Loucy (cell line): ENCODE measurements at regions not wholly inside any gene's neighbourhood (a gene's known extent, or its start where the extent isn't known, plus 50 kb on each side); places are given as distances from the start of the nearest gene placed in this dataset.

ENCODE experiments used
- H2AFZ ChIP-seq: fragments of 200-600 bp; sonication (generic); 2 replicates; pipeline ENCODE4 v1.6.0; 2016; ENCODE audit warnings: antibody characterized with exemption, mild to moderate bottlenecking, low read length, moderate library complexity
- H3F3A ChIP-seq: fragments of 200-600 bp; 2 replicates; pipeline ENCODE4 v1.6.0; 2016; ENCODE audit warnings: antibody characterized with exemption, low read depth, mild to moderate bottlenecking
- H3K27me3 ChIP-seq: fragments of 200-600 bp; sonication (generic); 2 replicates; pipeline ENCODE4 v1.6.1; 2014; ENCODE audit warnings: low read length, mild to moderate bottlenecking; ENCODE audit not compliant: insufficient read depth, poor library complexity, severe bottlenecking
- H3K36me3 ChIP-seq: fragments of 200-600 bp; sonication (generic); 2 replicates; pipeline ENCODE4 v1.6.1; 2016; ENCODE audit warnings: low read length; ENCODE audit not compliant: insufficient read depth
- H3K4me1 ChIP-seq: fragments of 200-600 bp; sonication (generic); 2 replicates; pipeline ENCODE4 v1.5.1; 2014; ENCODE audit warnings: low read length, mild to moderate bottlenecking; ENCODE audit not compliant: insufficient read depth, poor library complexity, severe bottlenecking
- H3K4me2 ChIP-seq: fragments of 200-600 bp; sonication (generic); 2 replicates; pipeline ENCODE4 v1.6.0; 2014; ENCODE audit warnings: antibody characterized with exemption, low read length, low read depth, mild to moderate bottlenecking; ENCODE audit not compliant: poor library complexity, severe bottlenecking
- H3K4me3 ChIP-seq: fragments of 200-600 bp; sonication (generic); 2 replicates; pipeline ENCODE4 v1.5.1; 2014; ENCODE audit warnings: low read length, mild to moderate bottlenecking, mixed read lengths; ENCODE audit not compliant: poor library complexity, severe bottlenecking
- H3K79me2 ChIP-seq: fragments of 200-600 bp; sonication (generic); 2 replicates; pipeline ENCODE4 v1.6.1; 2014; ENCODE audit warnings: low read length; ENCODE audit not compliant: insufficient read depth
- H3K9ac ChIP-seq: fragments of 200-600 bp; sonication (generic); 2 replicates; pipeline ENCODE4 v1.6.0; 2014; ENCODE audit warnings: mild to moderate bottlenecking, low read depth, low read length, moderate library complexity; ENCODE audit not compliant: poor library complexity, severe bottlenecking
- H3K9me2 ChIP-seq: fragments of 200-600 bp; sonication (generic); replicated peaks from 2 replicates; pipeline ENCODE4 v1.6.1; 2016; ENCODE audit warnings: low read depth, low read length, mixed read lengths
- H3K9me3 ChIP-seq: fragments of 200-600 bp; sonication (generic); 2 replicates; pipeline ENCODE4 v1.6.1; 2014; ENCODE audit warnings: mild to moderate bottlenecking, antibody characterized with exemption, low read length, low read depth; ENCODE audit not compliant: insufficient read depth
- H4K20me1 ChIP-seq: fragments of 200-600 bp; sonication (generic); 2 replicates; pipeline ENCODE4 v1.6.0; 2014; ENCODE audit warnings: antibody characterized with exemption, low read length, mild to moderate bottlenecking; ENCODE audit not compliant: insufficient read depth, poor library complexity, severe bottlenecking
- EZH2phosphoT487 ChIP-seq: fragments of 200-600 bp; IDR thresholded peaks from 2 replicates; pipeline ENCODE4 v1.6.1; 2018; ENCODE audit warnings: antibody characterized with exemption, mild to moderate bottlenecking, moderate library complexity, borderline replicate concordance
- TF ChIP-seq, protein P1 (sequence below): fragments of 200-600 bp; sonication (generic); conservative IDR thresholded peaks from 2 replicates; pipeline ENCODE4 v1.5.1; 2014; ENCODE audit warnings: mild to moderate bottlenecking, antibody characterized with exemption, low read length

DNA sequence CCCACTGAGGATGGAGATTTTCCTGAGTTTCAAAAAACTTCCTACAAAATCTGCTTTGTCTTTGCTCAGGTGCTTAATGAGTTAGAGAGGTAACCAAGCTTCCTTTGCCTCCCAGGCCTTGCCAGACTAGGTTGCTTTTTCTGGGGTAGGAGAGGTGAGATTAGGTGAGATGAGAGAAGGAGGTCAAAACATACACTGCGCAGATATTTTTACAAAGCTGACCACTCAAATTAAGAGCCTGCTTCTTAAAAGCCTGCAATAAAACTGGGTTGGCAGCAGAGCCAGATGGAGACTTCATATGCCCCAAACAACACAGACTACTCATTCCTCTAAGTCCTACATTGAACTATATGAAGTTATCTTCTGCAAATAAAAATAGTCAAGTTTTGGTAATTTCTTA lies 352.5 kb downstream of the NUF2 start:
- Histone ChIP-seq H3K79me2 (no peaks in the 10 kb centered on the region), H3F3A (no peaks in the 10 kb centered on the region), H3K27me3 (no peaks in the 10 kb centered on the region), H3K9me2 (no peaks in the 10 kb centered on the region), H3K4me3 (no peak overlapping the region), H3K4me1 (no peaks in the 10 kb centered on the region), H3K4me2 (no peak overlapping the region), H3K9ac (no peak overlapping the region), H4K20me1 (no peaks in the 10 kb centered on the region), H3K36me3 (no peaks in the 10 kb centered on the region), H3K9me3 (no peaks in the 10 kb centered on the region), H2AFZ (no peak overlapping the region)
- TF ChIP-seq EZH2phosphoT487 = no peak
- TF ChIP-seq, protein P1, sequence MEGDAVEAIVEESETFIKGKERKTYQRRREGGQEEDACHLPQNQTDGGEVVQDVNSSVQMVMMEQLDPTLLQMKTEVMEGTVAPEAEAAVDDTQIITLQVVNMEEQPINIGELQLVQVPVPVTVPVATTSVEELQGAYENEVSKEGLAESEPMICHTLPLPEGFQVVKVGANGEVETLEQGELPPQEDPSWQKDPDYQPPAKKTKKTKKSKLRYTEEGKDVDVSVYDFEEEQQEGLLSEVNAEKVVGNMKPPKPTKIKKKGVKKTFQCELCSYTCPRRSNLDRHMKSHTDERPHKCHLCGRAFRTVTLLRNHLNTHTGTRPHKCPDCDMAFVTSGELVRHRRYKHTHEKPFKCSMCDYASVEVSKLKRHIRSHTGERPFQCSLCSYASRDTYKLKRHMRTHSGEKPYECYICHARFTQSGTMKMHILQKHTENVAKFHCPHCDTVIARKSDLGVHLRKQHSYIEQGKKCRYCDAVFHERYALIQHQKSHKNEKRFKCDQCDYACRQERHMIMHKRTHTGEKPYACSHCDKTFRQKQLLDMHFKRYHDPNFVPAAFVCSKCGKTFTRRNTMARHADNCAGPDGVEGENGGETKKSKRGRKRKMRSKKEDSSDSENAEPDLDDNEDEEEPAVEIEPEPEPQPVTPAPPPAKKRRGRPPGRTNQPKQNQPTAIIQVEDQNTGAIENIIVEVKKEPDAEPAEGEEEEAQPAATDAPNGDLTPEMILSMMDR = no peak

DNA sequence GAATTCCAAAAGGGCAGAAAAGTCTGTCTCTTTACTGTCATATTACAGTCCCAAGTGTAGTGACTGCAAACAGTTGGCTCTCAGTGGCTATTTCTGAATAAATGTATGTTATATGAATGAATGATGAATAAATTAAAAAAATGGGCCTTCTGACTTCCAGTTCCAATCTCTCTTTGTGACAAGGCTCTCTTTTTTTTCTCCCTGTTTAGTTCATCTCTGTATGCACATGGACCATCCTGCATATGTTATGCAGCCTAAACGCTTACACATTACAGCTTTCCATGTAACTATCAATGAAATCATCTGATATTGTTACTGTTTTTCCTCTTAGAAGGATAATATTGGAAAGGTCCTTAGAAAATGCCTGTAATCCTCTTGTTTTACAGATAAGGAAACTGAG lies 363.0 kb downstream of the NUF2 start:
- no peaks in the 10 kb centered on the region for H3K4me1 ChIP-seq
- H3K9ac ChIP-seq = no peak overlapping the region
- no peaks in the 10 kb centered on the region for H3K36me3 ChIP-seq
- no peaks in the 10 kb centered on the region for H3K79me2 ChIP-seq
- no peaks in the 10 kb centered on the region for H3K9me3 ChIP-seq
- no peaks in the 10 kb centered on the region for H3F3A ChIP-seq
- no peak overlapping the region for H2AFZ ChIP-seq
- TF ChIP-seq EZH2phosphoT487 = no peak
- TF ChIP-seq, protein P1 = no peak
- no peak overlapping the region for H3K4me2 ChIP-seq
- no peak overlapping the region for H3K4me3 ChIP-seq
- no peaks in the 10 kb centered on the region for H4K20me1 ChIP-seq
- no peaks in the 10 kb centered on the region for H3K27me3 ChIP-seq
- 0 out of 2 replicates have a peak, but pooled peaks cover 6% of the 10 kb centered on the region for H3K9me2 ChIP-seq

- Histone ChIP-seq H3K9me2 (0 out of 2 replicates have a peak, but pooled peaks cover 6% of the 10 kb centered on the region), H3F3A (no peaks in the 10 kb centered on the region), H3K27me3 (no peaks in the 10 kb centered on the region), H3K4me3 (no peak overlapping the region), H4K20me1 (no peaks in the 10 kb centered on the region), H3K36me3 (no peaks in the 10 kb centered on the region), H3K4me1 (no peaks in the 10 kb centered on the region), H3K4me2 (no peak overlapping the region), H2AFZ (no peak overlapping the region), H3K9ac (no peak overlapping the region), H3K79me2 (no peaks in the 10 kb centered on the region), H3K9me3 (no peaks in the 10 kb centered on the region)
- TF ChIP-seq, protein P1 = no peak
- no peak for TF ChIP-seq EZH2phosphoT487
These were observed 370.5 kb downstream of the NUF2 start for GRCh38 chr1:163692266-163692665.
